GM13977 (cell line): ENCODE measurements at regions not wholly inside any gene's neighbourhood (a gene's known extent, or its start where the extent isn't known, plus 50 kb on each side); places are given as distances from the start of the nearest gene placed in this dataset.

Source experiments
- DNase-seq: peaks from one replicate; pipeline ENCODE4 v3.0.0; 2012; ENCODE audit warnings: low spot score
- in situ Hi-C: fragments of 300-500 bp; cut with MboI; formaldehyde crosslinking; loops from one replicate; pipeline ENCODE4 v1.12.0; 2022; ENCODE audit warnings: low sequenced_read_pairs, low pct_unique_long_range_greater_than_20kb, mixed read lengths, inconsistent platforms; ENCODE audit not compliant: unreplicated experiment
- TF ChIP-seq, protein P1 (sequence below): IDR thresholded peaks from 2 replicates; pipeline ENCODE4 v1.5.1; 2012; ENCODE audit warnings: mild to moderate bottlenecking, control low read depth; ENCODE audit not compliant: insufficient read depth; ENCODE audit errors: extremely low read depth, missing control alignments

DNA sequence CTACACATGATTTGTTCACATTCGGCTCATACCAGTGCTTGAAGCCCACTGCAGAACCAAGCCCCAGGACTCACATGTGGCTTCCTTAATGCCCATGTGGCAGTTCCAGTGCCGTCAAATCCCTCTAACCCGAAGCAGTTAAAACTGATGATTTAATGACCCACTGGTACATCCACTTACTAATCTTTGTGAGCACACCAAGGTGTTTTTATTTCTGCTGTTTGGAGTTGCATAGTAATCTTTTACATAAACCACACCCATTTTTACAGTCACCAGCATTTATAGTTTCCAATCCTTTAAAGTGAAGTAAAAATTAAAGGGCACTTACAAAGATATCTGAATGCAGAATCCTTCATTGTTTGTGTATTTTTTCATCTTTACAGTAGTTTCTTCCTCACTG is 232.0 kb downstream of the ANKRD60 start:
- DNase-seq = no peak
- in situ Hi-C loops = no loop called here
- TF ChIP-seq, protein P1, sequence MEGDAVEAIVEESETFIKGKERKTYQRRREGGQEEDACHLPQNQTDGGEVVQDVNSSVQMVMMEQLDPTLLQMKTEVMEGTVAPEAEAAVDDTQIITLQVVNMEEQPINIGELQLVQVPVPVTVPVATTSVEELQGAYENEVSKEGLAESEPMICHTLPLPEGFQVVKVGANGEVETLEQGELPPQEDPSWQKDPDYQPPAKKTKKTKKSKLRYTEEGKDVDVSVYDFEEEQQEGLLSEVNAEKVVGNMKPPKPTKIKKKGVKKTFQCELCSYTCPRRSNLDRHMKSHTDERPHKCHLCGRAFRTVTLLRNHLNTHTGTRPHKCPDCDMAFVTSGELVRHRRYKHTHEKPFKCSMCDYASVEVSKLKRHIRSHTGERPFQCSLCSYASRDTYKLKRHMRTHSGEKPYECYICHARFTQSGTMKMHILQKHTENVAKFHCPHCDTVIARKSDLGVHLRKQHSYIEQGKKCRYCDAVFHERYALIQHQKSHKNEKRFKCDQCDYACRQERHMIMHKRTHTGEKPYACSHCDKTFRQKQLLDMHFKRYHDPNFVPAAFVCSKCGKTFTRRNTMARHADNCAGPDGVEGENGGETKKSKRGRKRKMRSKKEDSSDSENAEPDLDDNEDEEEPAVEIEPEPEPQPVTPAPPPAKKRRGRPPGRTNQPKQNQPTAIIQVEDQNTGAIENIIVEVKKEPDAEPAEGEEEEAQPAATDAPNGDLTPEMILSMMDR = no peak

GRCh38 chr20:57995381-57995977 is 233.0 kb downstream of the ANKRD60 start:
- in situ Hi-C loops = no loop called here
- no peak for DNase-seq
- TF ChIP-seq, protein P1 = no peak

DNA sequence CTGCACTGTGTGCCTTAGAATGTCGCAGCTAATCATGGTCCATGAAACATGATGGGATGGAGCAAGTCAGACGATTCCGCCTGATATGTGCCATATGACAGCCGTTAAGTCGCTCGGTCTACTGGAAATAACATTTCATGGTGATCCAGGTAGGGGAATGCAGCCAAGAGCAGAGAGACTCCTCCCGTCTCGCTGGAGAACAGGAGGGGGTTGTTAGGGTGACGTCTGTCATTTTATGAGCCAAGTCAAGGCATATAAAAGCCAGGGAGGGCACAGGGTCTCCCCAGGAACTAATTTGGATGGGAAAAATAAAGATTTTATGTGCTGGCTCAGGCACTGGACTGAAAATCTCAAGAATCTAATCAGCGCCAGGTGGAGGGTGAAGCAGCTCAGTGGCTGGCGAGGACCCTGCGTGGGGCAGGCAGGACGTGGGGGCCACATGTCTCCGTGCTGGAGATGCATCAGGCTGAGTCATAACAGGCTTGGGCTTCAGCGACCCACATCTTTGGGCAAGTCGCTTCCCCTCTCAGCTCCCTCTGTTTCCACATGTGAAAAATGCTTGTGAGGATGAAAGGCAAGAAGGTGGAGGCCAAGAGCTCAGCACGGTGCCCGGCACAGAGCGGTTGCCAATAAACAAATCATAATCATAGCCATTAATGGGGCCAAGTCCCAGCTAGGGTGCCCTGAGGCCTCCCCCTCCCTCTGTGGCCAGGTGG is 234.6 kb downstream of the ANKRD60 start:
- DNase-seq = no peak
- in situ Hi-C loops = no loop called here

GRCh38 chr20:57991211-57991881 is 237.1 kb downstream of the ANKRD60 start:
- in situ Hi-C loops = no loop called here
- DNase-seq = no peak
- TF ChIP-seq, protein P1 = no peak

More for the DNA sequence above, 234.6 kb downstream of the ANKRD60 start:
- TF ChIP-seq, protein P1 = no peak

DNA sequence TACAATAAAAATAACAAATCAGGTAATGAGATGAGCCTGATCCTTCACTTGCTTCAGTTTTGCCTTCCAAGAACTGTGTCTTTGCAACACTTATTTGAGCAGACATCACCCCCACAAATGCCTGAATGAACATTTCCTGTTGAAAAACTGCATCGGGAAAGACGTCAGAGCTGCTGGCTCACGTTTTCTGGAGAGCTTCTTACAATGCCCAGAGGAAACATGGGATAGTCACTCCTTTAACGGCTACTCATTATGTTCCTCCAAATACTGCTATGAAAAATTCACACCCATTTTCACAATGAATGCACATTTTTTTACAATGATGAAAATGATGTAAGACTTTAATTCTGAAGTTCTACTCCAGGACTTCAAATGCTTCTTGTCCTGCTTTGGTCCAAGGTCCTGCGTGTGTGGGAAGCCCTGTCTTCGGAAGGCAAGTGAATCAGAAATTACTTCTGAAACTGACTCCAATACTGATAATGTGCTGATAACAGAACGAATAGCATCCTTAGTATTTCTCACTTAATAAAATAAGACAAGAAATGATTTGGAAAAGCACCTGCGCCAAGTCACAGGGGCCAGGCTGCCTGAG is 238.0 kb downstream of the ANKRD60 start:
- in situ Hi-C loops = no loop called here
- no peak for DNase-seq
- TF ChIP-seq, protein P1 = no peak

- in situ Hi-C loops = no loop called here
- no peak for DNase-seq
- TF ChIP-seq, protein P1 = no peak
Observed at GRCh38 chr20:57988828-57989227, 239.6 kb downstream of the ANKRD60 start.
